ENCODE measurements at regions not wholly inside any gene's neighbourhood (a gene's known extent, or its start where the extent isn't known, plus 50 kb on each side); places are given as distances from the start of the nearest gene placed in this dataset.

GRCh38 chr7:42694894-42695507 is 216.9 kb downstream of the C7orf25 start:
- Histone ChIP-seq H3K4me3 (no peak overlapping the region), H3K9me3 (no peaks in the 10 kb centered on the region), H3K4me1 (no peaks in the 10 kb centered on the region), H3K36me3 (no peaks in the 10 kb centered on the region), H3K27ac (no peak overlapping the region), H3K27me3 (no peaks in the 10 kb centered on the region)
- TF ChIP-seq POLR2A (IDR thresholded peaks at IDR 0.05) = no peak
- no peak for TF ChIP-seq CTCF (IDR thresholded peaks at IDR 0.05)
- no peak for DNase-seq

GRCh38 chr7:42693722-42694121 is 218.1 kb downstream of the C7orf25 start:
- TF ChIP-seq POLR2A (IDR thresholded peaks at IDR 0.05) = no peak
- no peak for TF ChIP-seq CTCF (IDR thresholded peaks at IDR 0.05)
- Histone ChIP-seq H3K36me3 (no peaks in the 10 kb centered on the region), H3K4me3 (no peak overlapping the region), H3K4me1 (no peaks in the 10 kb centered on the region), H3K9me3 (no peaks in the 10 kb centered on the region), H3K27ac (no peak overlapping the region), H3K27me3 (no peaks in the 10 kb centered on the region)
- DNase-seq = no peak

- TF ChIP-seq POLR2A (IDR thresholded peaks at IDR 0.05) = no peak
- TF ChIP-seq CTCF (IDR thresholded peaks at IDR 0.05) = no peak
- DNase-seq = no peak
- no peaks in the 10 kb centered on the region for H3K27me3 ChIP-seq
- no peak overlapping the region for H3K4me3 ChIP-seq
- H3K27ac ChIP-seq = no peak overlapping the region
- no peaks in the 10 kb centered on the region for H3K9me3 ChIP-seq
- H3K36me3 ChIP-seq = no peaks in the 10 kb centered on the region
- H3K4me1 ChIP-seq = no peaks in the 10 kb centered on the region
These were observed 219.2 kb downstream of the C7orf25 start for GRCh38 chr7:42692621-42693020.

- no peak overlapping the region for H3K27ac ChIP-seq
- no peak for TF ChIP-seq POLR2A (IDR thresholded peaks at IDR 0.05)
- TF ChIP-seq CTCF (IDR thresholded peaks at IDR 0.05) = peak in 4 of 6 experiments; percentile 24 to 45 (median 41)
- H3K36me3 ChIP-seq = no peaks in the 10 kb centered on the region
- no peaks in the 10 kb centered on the region for H3K4me1 ChIP-seq
- H3K4me3 ChIP-seq = no peak overlapping the region
- no peaks in the 10 kb centered on the region for H3K27me3 ChIP-seq
- no peak for DNase-seq
- no peaks in the 10 kb centered on the region for H3K9me3 ChIP-seq
These were observed 220.9 kb downstream of the C7orf25 start for GRCh38 chr7:42690794-42691639.

DNA sequence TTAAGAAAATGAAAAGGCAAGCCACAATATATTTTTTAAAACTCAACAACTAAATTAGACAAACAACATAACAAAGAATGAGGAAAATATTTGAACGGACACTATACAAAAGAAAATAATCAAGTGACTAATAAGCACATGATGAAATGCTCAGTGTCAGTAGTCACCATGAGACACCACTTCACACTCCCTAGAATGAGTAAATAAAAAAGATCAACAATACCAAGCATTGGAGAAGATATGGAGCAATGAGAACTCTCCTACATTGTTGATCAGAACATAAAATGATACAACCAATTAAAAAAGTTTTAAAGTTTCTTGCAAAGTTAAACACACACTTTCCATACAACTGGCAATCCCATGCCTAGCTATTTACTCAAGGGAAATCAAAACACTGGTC is 222.2 kb downstream of the C7orf25 start:
- H3K4me3 ChIP-seq = no peak overlapping the region
- no peak for DNase-seq
- no peaks in the 10 kb centered on the region for H3K9me3 ChIP-seq
- TF ChIP-seq CTCF (IDR thresholded peaks at IDR 0.05) (no peak), POLR2A (IDR thresholded peaks at IDR 0.05) (no peak)
- H3K36me3 ChIP-seq = no peaks in the 10 kb centered on the region
- no peaks in the 10 kb centered on the region for H3K27me3 ChIP-seq
- H3K4me1 ChIP-seq = no peaks in the 10 kb centered on the region
- H3K27ac ChIP-seq = no peak overlapping the region

Measured in Peyer's patch (tissue), 4 donors.